ENCODE measurements at regions not wholly inside any gene's neighbourhood (a gene's known extent, or its start where the extent isn't known, plus 50 kb on each side); places are given as distances from the start of the nearest gene placed in this dataset.
A peak's percentile ranks its signal among the peaks of the same experiment; 100 is the strongest.

- TF ChIP-seq REST (IDR thresholded peaks at IDR 0.05; ENCODE audit: borderline replicate concordance) (0 out of 2 replicates have a peak, but pooled peaks have one; percentile 10), REST (CRISPR knock-in tag; IDR thresholded peaks at IDR 0.05; ENCODE audit: low read depth) (no peak), MEF2D (tag; conservative IDR thresholded peaks at IDR 0.05; ENCODE audit: low read depth) (no peak), FOXA3 (CRISPR knock-in tag; conservative IDR thresholded peaks at IDR 0.05 in 1 of 2, IDR thresholded peaks at IDR 0.05 in 1 of 2) (0 out of 4 replicates have a peak, but pooled peaks of 1 of the 2 experiments have one; percentile 38), ARHGAP35 (IDR thresholded peaks at IDR 0.05; ENCODE audit: partially characterized antibody) (no peak), BRF1 (IDR thresholded peaks at IDR 0.05; ENCODE audit: borderline replicate concordance, extremely low read depth, insufficient read length) (no peak), POLR2H (tag; IDR thresholded peaks at IDR 0.05; ENCODE audit: low read depth) (peak; percentile 59; the same call in 1 of the 2 replicates), CHD7 (IDR thresholded peaks at IDR 0.05; ENCODE audit: low read depth, low read length) (no peak)
Observed at GRCh38 chr6:134373282-134373922, 55.5 kb upstream of the SGK1 start (continued).
